HFFc6 (cell line): ENCODE measurements at regions not wholly inside any gene's neighbourhood (a gene's known extent, or its start where the extent isn't known, plus 50 kb on each side); places are given as distances from the start of the nearest gene placed in this dataset.
"Not testable (repeated sequence)": the region's sequence is repeated elsewhere in the genome, so short reads cannot be mapped to it uniquely, and the experiment has no call there.

Source experiments
- DNase-seq: peaks from one replicate; pipeline ENCODE4 v3.0.0-alpha.2; 2018
- H3K27ac Mint-ChIP-seq: 2 replicates; pipeline ENCODE4 v1.8.0; 2020; ENCODE audit warnings: mild to moderate bottlenecking, mixed read lengths
- H3K27me3 Mint-ChIP-seq: 2 replicates; pipeline ENCODE4 v1.8.0; 2021; ENCODE audit warnings: mild to moderate bottlenecking, moderate library complexity, mixed read lengths; ENCODE audit not compliant: insufficient read depth
- H3K36me3 Mint-ChIP-seq: 2 replicates; pipeline ENCODE4 v1.8.0; 2021; ENCODE audit warnings: low read depth, mixed read lengths
- H3K4me1 Mint-ChIP-seq: 2 replicates; pipeline ENCODE4 v1.8.0; 2020; ENCODE audit warnings: low read depth, mixed read lengths
- H3K4me3 Mint-ChIP-seq: 2 replicates; pipeline ENCODE4 v1.8.0; 2020; ENCODE audit warnings: mild to moderate bottlenecking, moderate library complexity, mixed read lengths
- H3K9me3 Mint-ChIP-seq: 2 replicates; pipeline ENCODE4 v1.8.0; 2020; ENCODE audit warnings: mild to moderate bottlenecking, mixed read lengths
- CTCF ChIP-seq: fragments of 200-600 bp; sonication (generic); IDR thresholded peaks from 2 replicates; pipeline ENCODE4 v1.5.0; 2021; ENCODE audit warnings: antibody characterized with exemption, mild to moderate bottlenecking

- peaks cover 34% of the 10 kb centered on the region for H3K4me1 Mint-ChIP-seq
- H3K27me3 Mint-ChIP-seq: no peaks in the 10 kb centered on the region
- H3K4me3 Mint-ChIP-seq: no peak overlapping the region
- H3K9me3 Mint-ChIP-seq: no peaks in the 10 kb centered on the region; the same call in 1 of the 2 replicates
- peaks cover 12% of the 10 kb centered on the region for H3K36me3 Mint-ChIP-seq
- no peak for TF ChIP-seq CTCF
- no peak for DNase-seq
- peak overlapping the region; percentile 20; the same call in 1 of the 2 replicates for H3K27ac Mint-ChIP-seq
Observed at GRCh38 chr1:72432645-72433267, 150.4 kb upstream of the NEGR1 start.

GRCh38 chr1:72431810-72432209 is 149.5 kb upstream of the NEGR1 start:
- Mint-ChIP-seq H3K4me1 (peaks cover 29% of the 10 kb centered on the region), H3K9me3 (no peaks in the 10 kb centered on the region; the same call in 1 of the 2 replicates), H3K36me3 (peaks cover 17% of the 10 kb centered on the region), H3K27ac (peak overlapping the region; percentile 32; the same call in 1 of the 2 replicates), H3K4me3 (no peak overlapping the region; the same call in 1 of the 2 replicates), H3K27me3 (no peaks in the 10 kb centered on the region)
- TF ChIP-seq CTCF: no peak
- no peak for DNase-seq

- Mint-ChIP-seq H3K9me3 (peaks cover 15% of the 10 kb centered on the region), H3K36me3 (peaks cover 17% of the 10 kb centered on the region), H3K4me1 (peaks cover 22% of the 10 kb centered on the region)
- H3K27me3 Mint-ChIP-seq, H3K4me3 Mint-ChIP-seq, H3K27ac Mint-ChIP-seq, DNase-seq: not testable (repeated sequence)
Observed at GRCh38 chr1:72428276-72428675, 145.9 kb upstream of the NEGR1 start.

GRCh38 chr1:72419229-72419628 is 136.9 kb upstream of the NEGR1 start:
- no peaks in the 10 kb centered on the region for H3K27me3 Mint-ChIP-seq
- no peak for TF ChIP-seq CTCF
- H3K9me3 Mint-ChIP-seq: no peaks in the 10 kb centered on the region; the same call in 1 of the 2 replicates
- no peak overlapping the region for H3K4me3 Mint-ChIP-seq
- H3K36me3 Mint-ChIP-seq: peaks cover 10% of the 10 kb centered on the region; the same call in 1 of the 2 replicates
- no peak overlapping the region for H3K27ac Mint-ChIP-seq
- H3K4me1 Mint-ChIP-seq: no peaks in the 10 kb centered on the region
- no peak for DNase-seq

- Mint-ChIP-seq H3K36me3 (peaks cover 15% of the 10 kb centered on the region), H3K27me3 (no peaks in the 10 kb centered on the region), H3K4me1 (peaks cover 32% of the 10 kb centered on the region), H3K9me3 (peaks cover 9% of the 10 kb centered on the region), H3K4me3 (no peak overlapping the region), H3K27ac (peak overlapping the region; percentile 64)
- TF ChIP-seq CTCF: no peak
- DNase-seq: peak; percentile 67
Observed at GRCh38 chr1:72412286-72412685, 129.9 kb upstream of the NEGR1 start.

GRCh38 chr1:72399807-72400206 is 117.5 kb upstream of the NEGR1 start:
- Mint-ChIP-seq H3K27me3 (no peaks in the 10 kb centered on the region), H3K27ac (no peak overlapping the region), H3K9me3 (no peaks in the 10 kb centered on the region), H3K4me1 (peaks cover 17% of the 10 kb centered on the region), H3K4me3 (no peak overlapping the region), H3K36me3 (no peaks in the 10 kb centered on the region)
- DNase-seq: no peak
- TF ChIP-seq CTCF: no peak
